ENCODE measurements at regions not wholly inside any gene's neighbourhood (a gene's known extent, or its start where the extent isn't known, plus 50 kb on each side); places are given as distances from the start of the nearest gene placed in this dataset.

- ATAC-seq (ENCODE audit: low read depth) (no peak), DNase-seq (ENCODE audit: low spot score) (no peak)
- Histone ChIP-seq H3K27me3 (ENCODE audit: insufficient read depth, poor library complexity, severe bottlenecking) (no peaks in the 10 kb centered on the region), H3K36me3 (ENCODE audit: low read depth) (no peaks in the 10 kb centered on the region), H3K4me1 (ENCODE audit: insufficient read depth, poor library complexity, severe bottlenecking) (peaks cover 2% of the 10 kb centered on the region), H3K27ac (ENCODE audit: poor library complexity, severe bottlenecking) (no peak overlapping the region), H3K4me3 (ENCODE audit: severe bottlenecking) (no peak overlapping the region), H3K9me3 (ENCODE audit: severe bottlenecking) (no peaks in the 10 kb centered on the region)
- no peak for TF ChIP-seq CTCF (IDR thresholded peaks at IDR 0.05; ENCODE audit: poor library complexity, severe bottlenecking)
Measured at GRCh38 chr13:83377491-83377890, 504.8 kb downstream of the SLITRK1 start.

DNA sequence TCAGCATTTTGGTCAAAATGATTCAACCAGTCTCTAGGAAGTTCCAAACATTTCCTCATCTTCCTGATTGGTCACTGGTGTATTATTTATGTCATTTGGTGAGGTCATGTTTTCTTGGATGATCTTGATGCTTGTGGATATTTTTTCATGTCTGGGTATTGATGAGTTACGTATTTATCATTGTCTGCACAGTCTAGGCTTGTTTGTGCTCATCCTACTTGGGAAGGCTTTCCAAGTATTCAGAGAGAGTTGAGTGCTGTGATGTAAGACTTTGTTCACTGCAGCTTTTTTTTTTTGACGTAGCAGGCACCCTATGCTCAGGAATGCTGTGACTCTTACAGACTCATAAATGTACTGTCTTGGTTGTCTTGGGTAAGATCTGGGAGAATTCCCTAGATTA lies 509.5 kb downstream of the SLITRK1 start:
- DNase-seq (ENCODE audit: low spot score) (no peak), ATAC-seq (ENCODE audit: low read depth) (no peak)
- no peak for TF ChIP-seq CTCF (IDR thresholded peaks at IDR 0.05; ENCODE audit: poor library complexity, severe bottlenecking)
- Histone ChIP-seq H3K9me3 (ENCODE audit: severe bottlenecking) (no peaks in the 10 kb centered on the region), H3K4me1 (ENCODE audit: insufficient read depth, poor library complexity, severe bottlenecking) (no peaks in the 10 kb centered on the region), H3K27me3 (ENCODE audit: insufficient read depth, poor library complexity, severe bottlenecking) (no peaks in the 10 kb centered on the region), H3K27ac (ENCODE audit: poor library complexity, severe bottlenecking) (no peak overlapping the region), H3K4me3 (ENCODE audit: severe bottlenecking) (no peak overlapping the region), H3K36me3 (ENCODE audit: low read depth) (no peaks in the 10 kb centered on the region)

DNA sequence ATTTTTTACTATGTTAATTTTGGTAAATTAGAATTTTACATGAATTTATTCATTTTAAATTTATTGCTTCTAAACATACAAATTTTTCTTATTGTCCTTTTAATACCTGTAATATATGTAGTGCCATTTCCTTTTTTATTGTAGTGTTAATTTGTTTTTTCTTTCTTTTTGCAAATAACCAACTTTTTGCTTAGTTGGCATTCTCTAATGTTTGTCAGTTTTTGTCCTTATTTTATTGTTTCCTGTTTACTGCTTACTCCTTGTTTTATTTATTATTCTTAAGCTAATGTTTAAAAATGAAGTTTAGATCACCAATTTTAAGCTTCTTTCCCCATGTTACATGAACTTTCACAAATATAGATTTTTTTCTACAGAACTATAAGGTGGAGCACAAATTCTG lies 516.6 kb downstream of the SLITRK1 start:
- no peak overlapping the region for H3K4me3 ChIP-seq (ENCODE audit: severe bottlenecking)
- no peak for ATAC-seq (ENCODE audit: low read depth)
- no peak for TF ChIP-seq CTCF (IDR thresholded peaks at IDR 0.05; ENCODE audit: poor library complexity, severe bottlenecking)
- no peaks in the 10 kb centered on the region for H3K36me3 ChIP-seq (ENCODE audit: low read depth)
- no peaks in the 10 kb centered on the region for H3K4me1 ChIP-seq (ENCODE audit: insufficient read depth, poor library complexity, severe bottlenecking)
- no peaks in the 10 kb centered on the region for H3K9me3 ChIP-seq (ENCODE audit: severe bottlenecking)
- no peak overlapping the region for H3K27ac ChIP-seq (ENCODE audit: poor library complexity, severe bottlenecking)
- H3K27me3 ChIP-seq (ENCODE audit: insufficient read depth, poor library complexity, severe bottlenecking), result no peaks in the 10 kb centered on the region
- no peak for DNase-seq (ENCODE audit: low spot score)

DNA sequence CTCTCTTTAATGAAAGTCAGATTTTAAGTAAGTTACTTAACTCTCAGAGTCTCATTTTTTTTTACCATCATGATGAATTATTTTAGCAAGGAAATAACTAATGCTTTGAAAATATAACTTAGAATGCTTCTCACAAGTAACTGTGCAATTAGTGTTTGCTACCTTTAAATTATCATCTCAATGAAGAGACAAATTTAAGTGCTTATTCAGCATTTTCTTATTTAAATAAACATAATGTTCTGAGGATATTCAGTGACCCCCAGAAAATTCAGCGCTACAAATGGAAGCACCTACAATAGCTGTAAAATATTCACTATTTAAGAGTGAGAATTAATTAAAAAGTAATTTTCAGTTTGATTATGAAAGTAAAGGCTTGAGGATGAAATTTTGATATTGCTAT lies 527.2 kb downstream of the SLITRK1 start:
- Histone ChIP-seq H3K4me3 (ENCODE audit: severe bottlenecking) (no peak overlapping the region), H3K4me1 (ENCODE audit: insufficient read depth, poor library complexity, severe bottlenecking) (no peaks in the 10 kb centered on the region), H3K27me3 (ENCODE audit: insufficient read depth, poor library complexity, severe bottlenecking) (no peaks in the 10 kb centered on the region), H3K27ac (ENCODE audit: poor library complexity, severe bottlenecking) (no peak overlapping the region), H3K36me3 (ENCODE audit: low read depth) (no peaks in the 10 kb centered on the region), H3K9me3 (ENCODE audit: severe bottlenecking) (no peaks in the 10 kb centered on the region)
- ATAC-seq (ENCODE audit: low read depth) (no peak), DNase-seq (ENCODE audit: low spot score) (no peak)
- no peak for TF ChIP-seq CTCF (IDR thresholded peaks at IDR 0.05; ENCODE audit: poor library complexity, severe bottlenecking)

DNA sequence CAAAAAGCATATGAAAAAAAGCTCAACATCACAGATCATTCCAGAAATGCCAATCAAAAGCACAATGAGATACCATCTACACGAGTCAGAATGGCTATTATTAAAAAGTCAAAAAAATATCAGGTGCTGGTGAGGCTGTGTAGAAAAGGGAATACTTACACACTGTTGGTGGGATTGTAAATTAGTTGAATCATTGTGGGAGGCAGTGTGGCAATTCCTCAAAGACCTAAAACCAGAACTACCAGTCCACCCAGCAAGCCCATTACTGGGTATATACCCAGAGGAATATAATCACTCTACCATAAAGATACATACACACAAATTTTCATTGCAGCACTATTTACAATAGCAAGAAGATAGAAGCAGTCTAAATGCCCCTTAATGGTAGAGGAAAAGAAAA lies 529.9 kb downstream of the SLITRK1 start:
- no peak overlapping the region for H3K4me3 ChIP-seq (ENCODE audit: severe bottlenecking)
- H3K36me3 ChIP-seq (ENCODE audit: low read depth), result no peaks in the 10 kb centered on the region
- ATAC-seq (ENCODE audit: low read depth) (no peak), DNase-seq (ENCODE audit: low spot score) (no peak)
- H3K9me3 ChIP-seq (ENCODE audit: severe bottlenecking), result no peaks in the 10 kb centered on the region
- no peak overlapping the region for H3K27ac ChIP-seq (ENCODE audit: poor library complexity, severe bottlenecking)
- H3K4me1 ChIP-seq (ENCODE audit: insufficient read depth, poor library complexity, severe bottlenecking), result no peaks in the 10 kb centered on the region
- H3K27me3 ChIP-seq (ENCODE audit: insufficient read depth, poor library complexity, severe bottlenecking), result no peaks in the 10 kb centered on the region
- no peak for TF ChIP-seq CTCF (IDR thresholded peaks at IDR 0.05; ENCODE audit: poor library complexity, severe bottlenecking)
